HEK293T (cell line): ENCODE measurements at regions not wholly inside any gene's neighbourhood (a gene's known extent, or its start where the extent isn't known, plus 50 kb on each side); places are given as distances from the start of the nearest gene placed in this dataset.

Experiments
- CTCF ChIA-PET: fragments of 350-600 bp; formaldehyde crosslinking; extraction: SDS; loops from one replicate; lab custom pipeline; 2021; ENCODE audit warnings: antibody characterized with exemption, inconsistent platforms; lab: Yijun Ruan, JAX
- POLR2A ChIA-PET: fragments of 350-600 bp; formaldehyde crosslinking; extraction: SDS; loops from one replicate; lab custom pipeline; 2020; ENCODE audit warnings: antibody characterized with exemption, inconsistent platforms; lab: Yijun Ruan, JAX
- DNase-seq: peaks from one replicate; pipeline ENCODE4 v3.0.0; 2012; ENCODE audit warnings: mixed read lengths; ENCODE audit errors: extremely low spot score
- ARNT ChIP-seq: fragments of 450-650 bp; IDR thresholded peaks from 2 replicates; pipeline ENCODE4 v1.6.1; 2017; ENCODE audit warnings: mild to moderate bottlenecking
- BHLHE40 ChIP-seq: fragments of 450-650 bp; IDR thresholded peaks from 2 replicates; pipeline ENCODE4 v1.6.1; 2016; ENCODE audit warnings: mild to moderate bottlenecking, moderate library complexity, borderline replicate concordance
- CTBP1 ChIP-seq: fragments of 450-650 bp; IDR thresholded peaks from 2 replicates; pipeline ENCODE4 v1.6.1; 2016; ENCODE audit warnings: borderline replicate concordance
- ELF4 ChIP-seq: fragments of 450-650 bp; IDR thresholded peaks from 2 replicates; pipeline ENCODE4 v1.6.1; 2017; ENCODE audit warnings: antibody characterized with exemption
- FOXA1 ChIP-seq: fragments of 450-650 bp; IDR thresholded peaks from 2 replicates; pipeline ENCODE4 v1.6.1; 2016; ENCODE audit warnings: mild to moderate bottlenecking
- FOXK2 ChIP-seq: fragments of 450-650 bp; IDR thresholded peaks from 2 replicates; pipeline ENCODE4 v1.6.1; 2016; ENCODE audit warnings: mild to moderate bottlenecking
- FOXM1 ChIP-seq: fragments of 450-650 bp; IDR thresholded peaks from 2 replicates; pipeline ENCODE4 v1.6.1; 2017; ENCODE audit warnings: mild to moderate bottlenecking, borderline replicate concordance
- HDGF ChIP-seq: fragments of 450-650 bp; IDR thresholded peaks from 2 replicates; pipeline ENCODE4 v1.6.1; 2017; ENCODE audit warnings: antibody characterized with exemption, borderline replicate concordance
- L3MBTL2 ChIP-seq: fragments of 450-650 bp; conservative IDR thresholded peaks from 2 replicates; pipeline ENCODE4 v1.6.1; 2016; ENCODE audit warnings: mild to moderate bottlenecking
- LEF1 ChIP-seq: fragments of 450-650 bp; IDR thresholded peaks from 2 replicates; pipeline ENCODE4 v1.6.1; 2017; ENCODE audit warnings: mild to moderate bottlenecking, borderline replicate concordance
- NFRKB ChIP-seq: fragments of 450-650 bp; IDR thresholded peaks from 2 replicates; pipeline ENCODE4 v1.6.1; 2016; ENCODE audit warnings: mild to moderate bottlenecking, moderate library complexity
- SP1 ChIP-seq: fragments of 450-650 bp; IDR thresholded peaks from 2 replicates; pipeline ENCODE4 v1.6.1; 2017
- SUZ12 ChIP-seq: fragments of 450-650 bp; IDR thresholded peaks from 2 replicates; pipeline ENCODE4 v1.6.1; 2016; ENCODE audit warnings: mild to moderate bottlenecking
- TARDBP ChIP-seq: fragments of 450-650 bp; IDR thresholded peaks from 2 replicates; pipeline ENCODE4 v1.6.1; 2016
- ZNF384 ChIP-seq: fragments of 450-650 bp; IDR thresholded peaks from 2 replicates; pipeline ENCODE4 v1.6.1; 2016
- TF ChIP-seq, protein P1 (sequence below): fragments of 450-650 bp; IDR thresholded peaks from 2 replicates; pipeline ENCODE4 v1.6.1; 2016

GRCh38 chr13:33636955-33637670 is 180.8 kb upstream of the RFC3 start:
- no peak for TF ChIP-seq TARDBP
- TF ChIP-seq BHLHE40, result no peak
- TF ChIP-seq L3MBTL2, result no peak
- TF ChIP-seq, protein P1, sequence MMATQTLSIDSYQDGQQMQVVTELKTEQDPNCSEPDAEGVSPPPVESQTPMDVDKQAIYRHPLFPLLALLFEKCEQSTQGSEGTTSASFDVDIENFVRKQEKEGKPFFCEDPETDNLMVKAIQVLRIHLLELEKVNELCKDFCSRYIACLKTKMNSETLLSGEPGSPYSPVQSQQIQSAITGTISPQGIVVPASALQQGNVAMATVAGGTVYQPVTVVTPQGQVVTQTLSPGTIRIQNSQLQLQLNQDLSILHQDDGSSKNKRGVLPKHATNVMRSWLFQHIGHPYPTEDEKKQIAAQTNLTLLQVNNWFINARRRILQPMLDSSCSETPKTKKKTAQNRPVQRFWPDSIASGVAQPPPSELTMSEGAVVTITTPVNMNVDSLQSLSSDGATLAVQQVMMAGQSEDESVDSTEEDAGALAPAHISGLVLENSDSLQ, result no peak
- no peak for TF ChIP-seq HDGF
- no peak for TF ChIP-seq SP1
- no peak for TF ChIP-seq NFRKB
- TF ChIP-seq FOXK2, result no peak
- TF ChIP-seq SUZ12, result no peak
- no peak for TF ChIP-seq ZNF384
- no peak for TF ChIP-seq CTBP1
- no peak for TF ChIP-seq FOXM1
- TF ChIP-seq ARNT, result no peak
- no peak for TF ChIP-seq ELF4
- no peak for TF ChIP-seq FOXA1
- TF ChIP-seq LEF1, result no peak
- DNase-seq, result no peak
- ChIA-PET CTCF (no interaction called here), POLR2A (no interaction called here)

- TF ChIP-seq BHLHE40, result no peak
- no peak for TF ChIP-seq ELF4
- TF ChIP-seq CTBP1, result no peak
- TF ChIP-seq FOXM1, result no peak
- TF ChIP-seq FOXK2, result no peak
- TF ChIP-seq, protein P1, result no peak
- TF ChIP-seq ZNF384, result no peak
- no peak for TF ChIP-seq SUZ12
- no peak for TF ChIP-seq FOXA1
- no peak for TF ChIP-seq ARNT
- TF ChIP-seq L3MBTL2, result no peak
- TF ChIP-seq TARDBP, result no peak
- TF ChIP-seq NFRKB, result no peak
- no peak for TF ChIP-seq LEF1
- no peak for TF ChIP-seq SP1
- ChIA-PET POLR2A (no interaction called here), CTCF (no interaction called here)
- no peak for DNase-seq
These were observed 179.8 kb upstream of the RFC3 start for GRCh38 chr13:33637978-33638743.

DNA sequence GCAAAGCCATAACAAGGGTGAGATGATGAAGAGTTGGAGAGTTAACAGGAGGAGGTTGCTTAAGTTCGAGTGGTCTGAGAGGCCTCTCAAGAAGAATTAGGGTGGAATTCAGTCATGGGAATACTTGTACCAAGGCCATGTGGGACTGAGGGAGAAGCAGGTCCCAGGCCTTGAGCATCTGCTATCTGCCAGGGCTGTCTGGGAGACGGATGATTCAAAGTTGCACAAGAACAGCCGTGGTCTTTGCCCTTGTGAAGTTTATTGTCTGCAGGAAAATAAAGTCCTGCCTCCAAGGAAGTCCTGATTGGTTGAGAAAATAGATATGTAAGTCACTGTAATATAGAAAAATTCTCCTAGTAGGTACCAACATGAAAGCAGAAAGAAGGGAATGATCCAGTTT is 178.8 kb upstream of the RFC3 start:
- CTCF ChIA-PET, result no interaction called here
- TF ChIP-seq TARDBP (no peak), FOXK2 (no peak), FOXA1 (no peak), ZNF384 (no peak), BHLHE40 (no peak), CTBP1 (no peak), FOXM1 (no peak), NFRKB (no peak), L3MBTL2 (no peak), HDGF (no peak), ARNT (no peak), SP1 (no peak), ELF4 (no peak), LEF1 (no peak), SUZ12 (no peak)
- TF ChIP-seq, protein P1, result no peak
- no peak for DNase-seq
- POLR2A ChIA-PET, result no interaction called here

DNA sequence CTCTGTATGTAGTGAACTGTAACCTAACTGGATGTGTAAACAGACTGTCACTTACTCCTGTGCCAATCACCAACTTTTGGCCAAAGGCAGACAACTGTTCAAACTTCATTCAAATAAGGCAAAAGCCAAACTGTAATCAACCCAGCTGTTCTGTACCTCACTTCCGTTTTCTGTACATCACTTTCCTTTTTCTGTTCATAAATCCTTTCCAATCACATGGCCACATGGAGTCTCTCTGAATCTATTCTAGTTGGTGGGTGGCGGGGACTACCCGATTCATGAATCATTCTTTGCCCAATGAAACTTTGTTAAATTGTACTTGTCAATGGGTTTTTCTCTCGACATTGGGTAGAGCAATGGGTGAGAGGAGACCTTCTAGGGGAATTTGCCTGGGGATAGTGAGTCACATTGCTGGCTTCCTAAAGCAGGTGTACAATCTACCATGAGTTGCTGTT is 178.3 kb upstream of the RFC3 start:
- POLR2A ChIA-PET, result no interaction called here
- DNase-seq, result no peak
- TF ChIP-seq SUZ12, result no peak
- no peak for TF ChIP-seq ELF4
- no peak for TF ChIP-seq BHLHE40
- CTCF ChIA-PET, result interaction anchor here (0.5 kb wide), 1 partner anchor 480 kb away, joined by 3 read pairs; no protein-coding TSS in a partner anchor

GRCh38 chr13:33640832-33641231 is 177.1 kb upstream of the RFC3 start:
- ChIA-PET POLR2A (no interaction called here), CTCF (no interaction called here)
- no peak for TF ChIP-seq FOXM1
- TF ChIP-seq ZNF384, result no peak
- TF ChIP-seq CTBP1, result no peak
- TF ChIP-seq ARNT, result no peak
- TF ChIP-seq TARDBP, result no peak
- no peak for TF ChIP-seq SP1
- no peak for DNase-seq
